Fibroblast of skin of right quadriceps (primary cell): ENCODE measurements at regions not wholly inside any gene's neighbourhood (a gene's known extent, or its start where the extent isn't known, plus 50 kb on each side); places are given as distances from the start of the nearest gene placed in this dataset.
"Not testable (repeated sequence)": the region's sequence is repeated elsewhere in the genome, so short reads cannot be mapped to it uniquely, and the experiment has no call there.

Source experiments
- DNase-seq: peaks from one replicate; pipeline ENCODE4 v3.0.0-alpha.2; 2013

DNA sequence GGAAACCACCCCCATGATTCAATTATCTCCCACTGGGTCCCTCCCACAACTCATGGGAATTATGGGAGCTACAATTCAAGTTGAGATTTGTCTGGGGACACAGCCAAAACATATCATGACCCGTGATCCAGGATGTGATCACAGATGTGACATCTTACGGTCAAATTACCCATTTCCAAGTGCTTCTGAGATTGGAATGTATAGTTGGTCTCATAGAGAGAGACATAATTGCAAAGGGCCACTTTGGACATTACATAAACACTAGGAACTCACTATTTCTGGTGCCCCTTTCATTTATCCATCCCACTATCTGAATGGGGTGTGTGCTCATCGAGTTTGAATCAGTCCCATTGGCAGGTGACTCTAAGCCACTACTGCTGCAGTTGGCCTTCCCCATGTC, 204.5 kb downstream of the PHLDA1 start:
- DNase-seq, result no peak

- peak; percentile 96 for DNase-seq
Observed at GRCh38 chr12:75825686-75826085, 205.9 kb downstream of the PHLDA1 start.

DNA sequence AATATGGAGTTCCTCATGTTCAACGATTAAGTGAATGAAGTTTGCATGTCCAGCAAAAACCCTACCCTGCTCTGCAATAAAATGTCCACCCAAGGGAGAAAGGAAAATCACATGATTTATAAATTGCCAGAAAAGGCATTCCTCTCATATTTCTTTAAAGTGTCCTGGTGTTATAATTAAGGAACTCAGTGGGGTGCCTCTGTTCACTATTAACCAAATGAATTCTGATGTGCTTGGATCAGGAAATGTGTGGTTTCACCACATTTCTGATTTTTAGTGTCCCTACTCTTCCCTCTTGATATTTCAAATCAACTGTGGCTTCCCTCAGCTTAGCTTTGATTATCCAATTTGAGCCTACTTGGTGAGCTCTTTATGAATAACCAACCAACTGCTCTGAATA, 208.1 kb downstream of the PHLDA1 start:
- peak; percentile 83 for DNase-seq

GRCh38 chr12:75822416-75822815, 209.2 kb downstream of the PHLDA1 start:
- no peak for DNase-seq

- peak; percentile 76 for DNase-seq
Observed at GRCh38 chr12:75820848-75821578, 210.6 kb downstream of the PHLDA1 start.

DNA sequence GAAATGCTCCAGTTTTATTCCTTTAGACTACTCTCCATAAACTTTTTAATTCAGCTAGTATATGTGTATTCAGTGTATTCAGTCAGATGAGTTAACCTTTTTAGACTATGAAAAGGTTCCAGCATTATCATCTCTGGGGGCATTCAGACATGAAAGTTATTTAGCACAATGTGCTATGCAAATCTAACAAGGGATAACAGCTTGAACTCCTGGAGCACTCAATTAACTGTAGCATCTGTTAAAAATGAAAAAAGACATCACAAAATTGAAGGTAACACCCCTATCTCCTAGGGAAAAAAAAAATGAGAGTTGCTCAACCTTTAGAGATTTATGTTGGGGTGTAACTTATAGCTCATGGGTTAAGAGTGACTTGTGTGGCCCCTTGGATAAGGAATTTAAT, 211.5 kb downstream of the PHLDA1 start:
- no peak for DNase-seq

DNA sequence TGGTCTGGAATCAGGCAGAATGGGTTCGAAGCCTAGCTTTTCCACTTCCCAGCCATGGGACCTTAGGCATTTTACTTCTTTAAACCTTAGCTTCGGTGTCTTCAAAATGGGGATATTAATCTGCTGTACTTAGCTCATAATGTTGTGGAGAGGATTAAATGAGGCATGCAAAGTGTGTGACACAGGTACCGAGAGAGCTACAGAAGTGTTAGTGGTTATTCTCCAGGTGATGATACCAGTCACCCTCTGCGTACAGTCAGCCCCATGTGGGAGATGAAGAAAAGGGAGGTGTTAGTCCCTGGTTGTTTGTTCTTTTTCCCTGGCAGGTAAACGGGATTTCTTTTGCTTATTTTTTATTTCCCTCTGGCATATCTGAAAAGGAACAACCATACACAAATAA, 212.1 kb downstream of the PHLDA1 start:
- DNase-seq, result no peak

DNA sequence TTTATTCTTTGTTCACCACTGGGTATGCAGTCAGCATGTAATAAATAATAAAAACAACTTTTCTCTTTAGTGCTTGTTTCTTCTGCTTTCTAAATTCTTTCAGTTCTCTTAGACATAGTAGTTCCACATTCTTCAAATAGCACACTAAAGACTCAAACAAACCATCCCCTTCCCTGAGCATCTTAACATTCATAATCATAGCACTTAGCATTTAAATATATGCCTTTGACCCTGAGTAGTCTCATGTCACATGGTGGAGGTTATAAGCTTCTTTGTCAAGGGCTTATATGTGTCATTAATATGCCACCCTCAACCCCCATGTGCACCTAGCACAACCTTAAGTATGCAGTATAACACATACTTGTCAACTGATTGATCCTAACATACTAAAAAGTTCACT, 212.7 kb downstream of the PHLDA1 start:
- DNase-seq, result peak; percentile 53

DNA sequence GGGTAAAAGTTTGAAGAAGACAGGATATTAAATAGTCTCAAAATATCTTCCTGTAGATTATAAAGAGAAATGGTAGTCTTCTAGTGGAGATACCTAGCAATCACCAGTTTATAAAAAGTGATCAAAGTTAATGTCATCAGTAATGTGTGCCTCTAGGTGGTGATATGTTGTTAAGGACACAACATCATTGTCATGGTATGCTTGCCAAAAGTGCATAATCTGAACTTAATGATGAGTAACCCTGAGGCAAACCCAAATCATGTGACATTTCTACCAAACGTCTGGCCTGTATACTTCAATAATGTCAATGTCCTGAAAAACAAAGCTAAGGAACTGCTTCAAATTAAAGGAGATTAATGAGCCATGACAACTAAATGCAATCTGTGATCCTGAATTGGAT, 214.7 kb downstream of the PHLDA1 start:
- peak; percentile 73 for DNase-seq

GRCh38 chr12:75815756-75816155, 215.8 kb downstream of the PHLDA1 start:
- DNase-seq, result peak; percentile 13

DNA sequence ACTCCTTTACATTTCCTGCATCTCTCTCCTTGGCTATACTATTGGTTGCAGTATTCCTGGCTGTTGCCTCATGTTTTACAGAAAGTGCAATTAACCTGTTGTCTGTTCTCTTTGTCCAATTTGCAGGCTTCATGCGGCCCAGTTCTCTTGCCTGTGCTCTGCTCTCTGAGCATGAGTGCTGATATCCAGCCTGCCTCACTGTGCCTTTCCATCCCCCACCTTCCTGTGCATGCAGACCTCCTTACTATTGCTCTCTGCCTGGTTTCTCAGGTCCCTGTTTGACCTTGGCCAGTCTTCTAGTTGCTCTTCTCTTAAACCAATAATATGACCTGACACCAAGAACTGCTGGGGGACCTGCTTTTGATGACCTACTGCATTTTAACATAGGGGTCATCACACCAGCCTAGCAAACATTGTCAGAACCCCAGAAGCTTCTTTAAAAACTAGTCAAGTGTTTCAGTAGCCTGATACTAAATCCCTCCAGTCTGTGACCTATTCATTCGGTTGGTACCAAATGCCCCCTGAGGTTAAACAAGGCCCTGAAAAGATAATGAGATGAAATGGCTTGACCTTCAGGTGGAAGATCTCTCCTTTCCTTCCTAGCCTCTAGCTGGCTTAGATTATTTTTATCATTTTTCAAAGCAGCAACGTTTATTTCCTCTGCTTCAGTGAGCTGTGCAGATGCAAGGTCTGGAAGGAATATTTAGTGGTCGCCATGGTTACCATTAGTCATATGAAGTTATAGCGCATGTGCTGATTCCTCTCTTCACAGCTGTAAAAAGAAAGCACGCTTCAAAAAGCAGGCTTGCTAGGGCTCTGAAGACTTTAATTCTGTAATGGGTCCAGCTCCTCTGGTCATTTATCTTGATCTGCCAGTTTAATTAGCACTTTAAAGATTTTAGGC, 216.5 kb downstream of the PHLDA1 start:
- DNase-seq, result peak; percentile 94

DNA sequence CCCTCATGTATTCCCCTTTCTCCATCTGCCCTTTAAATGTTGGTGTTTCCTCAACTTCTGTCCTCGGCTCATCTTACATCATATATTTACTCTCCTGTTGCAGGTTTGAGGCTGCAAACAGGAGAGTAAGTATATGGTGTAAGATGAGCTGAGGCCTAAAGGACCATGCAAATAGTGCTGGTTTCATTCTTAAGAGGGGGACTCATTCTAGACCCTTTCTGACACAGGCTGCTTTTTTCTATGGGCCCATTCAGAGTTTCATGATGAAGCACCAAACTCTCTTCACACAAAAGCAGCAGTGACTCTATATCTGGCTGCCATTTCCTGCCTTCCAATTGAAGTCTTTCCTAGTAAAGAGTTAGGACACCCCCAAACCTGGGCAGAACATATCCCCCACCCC, 218.5 kb downstream of the PHLDA1 start:
- DNase-seq, result no peak

DNA sequence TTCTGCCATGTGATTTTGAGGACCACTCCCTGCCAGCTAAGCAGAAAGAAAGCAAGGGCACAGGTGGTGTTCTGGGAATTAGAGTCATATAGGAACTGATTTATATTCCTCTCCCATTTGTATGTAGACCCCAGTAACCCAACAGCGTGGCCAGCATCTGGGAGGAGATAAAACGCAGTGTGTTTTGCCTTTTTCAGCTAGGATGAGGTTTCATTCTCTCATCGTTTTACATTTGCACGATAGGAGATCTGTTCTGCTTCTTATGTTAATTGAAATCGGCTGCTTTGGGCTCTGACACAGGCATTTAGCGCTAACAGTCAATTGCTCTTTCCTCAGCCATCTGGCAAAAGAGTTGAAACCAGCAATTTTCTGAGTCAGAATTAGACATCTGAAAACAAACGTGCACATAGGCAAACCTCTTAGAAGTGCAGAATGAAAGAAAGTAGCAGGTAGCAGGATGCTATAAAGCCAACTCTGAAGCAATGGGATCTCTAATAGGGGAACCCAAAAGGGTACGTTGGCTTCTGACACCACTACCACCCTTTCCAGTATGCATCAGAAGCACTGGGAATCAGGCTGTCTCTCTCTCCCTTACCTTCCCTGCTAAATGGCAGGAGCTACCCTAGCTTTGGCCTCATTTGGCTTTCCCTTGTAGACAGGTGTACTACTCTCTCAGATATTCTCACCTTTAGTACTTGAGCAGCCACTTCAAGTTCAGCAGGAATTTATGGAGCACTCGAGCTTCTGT, 219.1 kb downstream of the PHLDA1 start:
- peak; percentile 89 for DNase-seq

- no peak for DNase-seq
Observed at GRCh38 chr12:75809746-75810145, 221.8 kb downstream of the PHLDA1 start.

DNA sequence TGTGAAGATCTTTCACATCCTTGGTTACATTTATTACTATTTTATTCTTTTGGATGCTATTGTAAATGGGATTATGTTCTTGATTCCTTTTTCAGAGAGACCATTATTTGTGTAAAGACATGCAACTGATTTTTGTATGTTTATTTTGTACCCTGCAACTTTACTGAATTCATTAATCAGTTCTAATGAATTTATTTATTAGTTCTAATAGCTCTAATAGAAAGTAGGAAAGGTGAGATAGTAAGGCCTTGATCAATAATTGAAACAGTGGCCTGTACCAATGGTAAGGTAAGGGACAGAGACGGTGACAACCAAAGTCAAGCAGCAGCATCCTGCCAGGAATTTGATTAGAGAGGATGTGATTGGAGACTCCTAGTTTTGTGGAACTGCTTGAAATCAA, 224.1 kb downstream of the PHLDA1 start:
- no peak for DNase-seq

DNA sequence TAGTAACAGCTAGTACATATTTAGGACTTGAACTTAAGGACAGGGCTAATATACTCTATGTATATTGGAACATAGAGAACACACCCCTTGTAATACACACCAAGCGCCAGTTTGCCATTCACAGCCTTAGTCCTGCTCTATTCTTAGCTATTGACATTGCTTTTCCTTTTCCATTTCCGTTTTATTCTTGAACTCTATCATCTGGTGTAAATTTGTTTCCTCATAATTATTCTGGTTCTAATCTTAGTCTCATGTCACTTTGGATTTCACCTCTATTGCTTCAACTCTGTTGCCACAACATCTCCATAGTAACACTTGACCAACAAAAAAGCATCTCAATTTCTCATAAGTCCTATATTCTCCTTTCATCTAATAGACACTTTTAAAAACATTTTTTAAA, 225.7 kb downstream of the PHLDA1 start:
- DNase-seq, result no peak

- no peak for DNase-seq
Observed at GRCh38 chr12:75805320-75805719, 226.3 kb downstream of the PHLDA1 start.

DNA sequence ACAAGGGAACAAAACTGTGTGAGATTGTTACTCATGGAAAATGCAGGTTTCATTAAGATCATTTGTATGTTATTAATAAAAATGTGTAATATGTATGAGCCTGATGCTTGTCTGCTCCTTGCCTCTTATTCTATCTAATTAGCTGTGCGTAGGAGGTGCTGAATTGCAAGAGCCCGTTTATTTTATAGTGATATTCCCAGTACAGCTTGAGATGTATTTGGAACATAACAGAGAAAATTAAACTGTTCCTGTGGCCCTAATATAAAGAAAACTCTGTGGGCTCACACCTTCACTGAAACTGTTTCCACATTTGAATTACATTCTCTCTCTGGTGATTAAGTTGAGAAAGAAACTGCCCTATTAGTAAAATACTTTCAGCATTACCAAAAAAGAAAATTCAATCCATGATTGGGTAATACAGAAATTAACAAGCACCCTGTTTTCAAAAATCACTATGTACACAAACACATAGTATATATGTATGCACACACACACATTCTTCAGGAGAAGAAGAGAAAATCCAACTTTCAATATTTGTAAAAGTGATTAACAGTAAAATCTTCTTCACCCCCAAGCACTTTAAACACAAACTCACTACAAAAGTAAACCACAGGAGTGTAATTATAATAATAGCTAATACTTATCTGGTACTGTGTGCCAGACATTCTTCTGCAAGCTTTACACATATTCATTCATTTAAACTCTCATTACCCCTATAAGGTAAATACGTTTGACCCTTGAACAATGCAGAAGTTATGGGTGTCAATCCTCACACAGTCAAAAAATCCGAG, 233.2 kb downstream of the PHLDA1 start:
- no peak for DNase-seq

GRCh38 chr12:75795125-75795524, 236.5 kb downstream of the PHLDA1 start:
- no peak for DNase-seq

DNA sequence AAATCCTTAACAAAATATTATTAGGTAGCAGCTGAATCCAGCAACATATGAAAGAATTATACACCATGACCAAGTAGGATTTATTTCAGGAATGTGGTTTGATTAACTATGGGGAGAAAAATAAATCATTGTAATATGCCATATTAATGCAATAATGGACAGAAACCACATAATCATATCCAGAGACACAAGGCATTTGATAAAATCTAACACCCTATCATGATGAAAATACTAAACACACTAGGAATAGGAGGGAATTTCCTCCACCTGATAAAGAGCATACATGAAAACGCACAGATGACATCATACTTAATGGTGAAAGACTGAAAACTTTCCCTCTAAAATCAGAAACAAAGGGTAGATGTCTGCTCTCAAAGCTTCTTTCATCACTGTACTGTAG, 238.9 kb downstream of the PHLDA1 start:
- DNase-seq, result peak; percentile 65

GRCh38 chr12:75790219-75790618, 241.4 kb downstream of the PHLDA1 start:
- peak; percentile 26 for DNase-seq

DNA sequence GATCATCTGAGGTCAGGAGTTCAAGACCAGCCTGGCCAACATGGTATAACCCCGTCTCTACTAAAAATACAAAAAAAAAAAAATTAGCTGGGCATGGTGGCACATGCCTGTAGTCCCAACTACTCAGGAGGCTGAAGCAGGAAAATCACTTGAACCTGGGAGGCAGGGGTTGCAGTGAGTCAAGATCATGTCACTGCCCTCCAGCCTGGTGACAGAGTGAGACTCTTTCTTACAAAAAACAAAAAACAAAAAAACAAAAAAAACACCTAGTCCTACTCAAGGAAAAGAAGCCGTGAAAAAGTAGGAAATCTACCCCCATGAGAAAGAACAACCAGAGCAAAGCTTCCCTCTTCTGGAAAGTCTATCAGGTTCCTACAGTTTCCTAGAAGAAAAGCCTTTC, 244.4 kb downstream of the PHLDA1 start:
- not testable (repeated sequence) for DNase-seq

DNA sequence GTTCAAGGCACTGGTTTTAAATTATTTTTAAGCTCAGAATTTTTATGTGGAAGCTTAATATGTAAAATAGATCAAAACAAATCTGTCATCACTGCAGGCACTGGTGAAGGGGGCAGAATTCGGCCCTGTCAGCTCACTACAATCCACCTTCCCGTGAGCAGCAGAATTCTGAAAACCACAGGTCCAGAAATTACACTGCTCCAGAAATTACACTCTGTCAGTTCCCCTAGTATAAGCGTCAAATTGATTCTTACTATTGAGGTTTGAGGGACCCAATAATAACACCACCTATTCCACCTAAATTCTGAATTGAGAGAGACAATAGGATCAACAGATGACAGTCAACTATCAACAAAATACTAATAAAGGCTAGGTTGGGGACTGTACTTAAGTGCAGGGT, 245.5 kb downstream of the PHLDA1 start:
- no peak for DNase-seq
